ENCODE measurements at regions not wholly inside any gene's neighbourhood (a gene's known extent, or its start where the extent isn't known, plus 50 kb on each side); places are given as distances from the start of the nearest gene placed in this dataset.

DNA sequence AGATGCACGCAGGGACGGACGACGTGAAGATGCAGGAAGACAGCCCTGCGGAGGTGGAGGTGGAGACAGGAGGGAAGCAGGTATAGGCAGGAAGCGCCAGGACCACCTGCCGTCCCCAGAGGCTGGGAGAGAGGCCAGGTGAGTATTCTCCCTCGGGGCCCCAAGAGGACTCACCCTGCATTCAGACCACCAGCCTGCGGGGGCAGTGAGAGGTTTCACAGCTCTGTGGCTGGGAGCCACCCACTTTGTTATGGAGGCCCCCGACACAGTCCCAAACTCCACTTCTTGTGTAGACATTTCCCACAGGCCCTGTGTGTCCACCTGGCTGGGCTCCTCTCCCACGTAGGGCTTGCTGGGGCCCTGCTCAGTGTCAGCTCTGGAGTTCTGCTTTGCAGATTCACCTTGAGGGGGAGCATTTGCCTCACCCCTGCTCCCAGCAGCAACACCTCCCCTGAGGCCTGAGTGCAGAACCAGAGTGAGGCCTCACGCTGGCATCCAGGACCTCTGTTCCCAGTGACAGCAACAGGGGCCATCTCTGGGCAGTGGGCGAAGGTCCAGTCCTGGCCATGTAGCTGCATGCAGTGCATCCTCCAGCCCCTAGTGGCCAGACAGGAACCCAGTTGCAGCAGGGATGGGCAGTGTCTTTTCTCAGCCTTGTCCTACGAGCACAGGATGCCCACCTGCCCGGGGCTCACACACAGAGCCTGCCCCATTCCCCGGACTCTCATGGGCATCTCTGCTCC lies 119.4 kb upstream of the IQSEC1 start:
- Histone ChIP-seq H3K27ac (replicated peaks) (no peak overlapping the region), H3K27me3 (ENCODE audit: insufficient read depth, poor library complexity, severe bottlenecking) (no peaks in the 10 kb centered on the region), H3K4me3 (replicated peaks; ENCODE audit: insufficient read depth, low read length) (no peak overlapping the region)
- no peak for TF ChIP-seq POLR2AphosphoS5 (IDR thresholded peaks at IDR 0.05; ENCODE audit: low read depth)
- TF ChIP-seq, protein P1, sequence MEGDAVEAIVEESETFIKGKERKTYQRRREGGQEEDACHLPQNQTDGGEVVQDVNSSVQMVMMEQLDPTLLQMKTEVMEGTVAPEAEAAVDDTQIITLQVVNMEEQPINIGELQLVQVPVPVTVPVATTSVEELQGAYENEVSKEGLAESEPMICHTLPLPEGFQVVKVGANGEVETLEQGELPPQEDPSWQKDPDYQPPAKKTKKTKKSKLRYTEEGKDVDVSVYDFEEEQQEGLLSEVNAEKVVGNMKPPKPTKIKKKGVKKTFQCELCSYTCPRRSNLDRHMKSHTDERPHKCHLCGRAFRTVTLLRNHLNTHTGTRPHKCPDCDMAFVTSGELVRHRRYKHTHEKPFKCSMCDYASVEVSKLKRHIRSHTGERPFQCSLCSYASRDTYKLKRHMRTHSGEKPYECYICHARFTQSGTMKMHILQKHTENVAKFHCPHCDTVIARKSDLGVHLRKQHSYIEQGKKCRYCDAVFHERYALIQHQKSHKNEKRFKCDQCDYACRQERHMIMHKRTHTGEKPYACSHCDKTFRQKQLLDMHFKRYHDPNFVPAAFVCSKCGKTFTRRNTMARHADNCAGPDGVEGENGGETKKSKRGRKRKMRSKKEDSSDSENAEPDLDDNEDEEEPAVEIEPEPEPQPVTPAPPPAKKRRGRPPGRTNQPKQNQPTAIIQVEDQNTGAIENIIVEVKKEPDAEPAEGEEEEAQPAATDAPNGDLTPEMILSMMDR (IDR thresholded peaks at IDR 0.05; ENCODE audit: insufficient read depth, low read length): peak; percentile 29
- no peak for DNase-seq (ENCODE audit: low read depth in 1 of 2, low spot score in 1 of 2)

DNA sequence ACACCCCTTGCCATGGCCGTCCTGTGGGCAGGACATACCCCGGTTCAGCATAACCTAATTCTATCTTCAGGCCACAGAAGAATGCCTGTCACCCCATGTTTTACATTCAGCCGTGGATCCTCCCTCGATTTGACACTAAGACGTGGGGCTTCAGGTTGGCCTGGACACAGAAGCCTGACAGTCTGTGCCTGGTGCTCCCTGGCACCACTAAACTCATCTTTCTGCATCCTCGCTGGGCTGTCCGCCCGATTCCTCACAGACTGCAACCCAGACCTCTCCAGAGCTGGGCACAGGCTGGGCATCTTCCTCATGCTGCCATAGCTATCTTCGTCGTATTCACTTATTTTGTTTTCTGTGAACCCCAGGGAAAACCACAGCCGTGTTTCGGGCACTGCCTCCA lies 117.8 kb upstream of the IQSEC1 start:
- Histone ChIP-seq H3K4me3 (replicated peaks; ENCODE audit: insufficient read depth, low read length) (no peak overlapping the region), H3K27ac (replicated peaks) (no peak overlapping the region), H3K27me3 (ENCODE audit: insufficient read depth, poor library complexity, severe bottlenecking) (no peaks in the 10 kb centered on the region)
- no peak for DNase-seq (ENCODE audit: low read depth in 1 of 2, low spot score in 1 of 2)
- TF ChIP-seq GABPA (IDR thresholded peaks at IDR 0.05; ENCODE audit: low read depth) (no peak), POLR2AphosphoS5 (IDR thresholded peaks at IDR 0.05; ENCODE audit: low read depth) (no peak), SPI1 (IDR thresholded peaks at IDR 0.05; ENCODE audit: borderline replicate concordance, low read depth) (no peak)
- TF ChIP-seq, protein P1 (IDR thresholded peaks at IDR 0.05; ENCODE audit: insufficient read depth, low read length): no peak
- TF ChIP-seq, protein P2, sequence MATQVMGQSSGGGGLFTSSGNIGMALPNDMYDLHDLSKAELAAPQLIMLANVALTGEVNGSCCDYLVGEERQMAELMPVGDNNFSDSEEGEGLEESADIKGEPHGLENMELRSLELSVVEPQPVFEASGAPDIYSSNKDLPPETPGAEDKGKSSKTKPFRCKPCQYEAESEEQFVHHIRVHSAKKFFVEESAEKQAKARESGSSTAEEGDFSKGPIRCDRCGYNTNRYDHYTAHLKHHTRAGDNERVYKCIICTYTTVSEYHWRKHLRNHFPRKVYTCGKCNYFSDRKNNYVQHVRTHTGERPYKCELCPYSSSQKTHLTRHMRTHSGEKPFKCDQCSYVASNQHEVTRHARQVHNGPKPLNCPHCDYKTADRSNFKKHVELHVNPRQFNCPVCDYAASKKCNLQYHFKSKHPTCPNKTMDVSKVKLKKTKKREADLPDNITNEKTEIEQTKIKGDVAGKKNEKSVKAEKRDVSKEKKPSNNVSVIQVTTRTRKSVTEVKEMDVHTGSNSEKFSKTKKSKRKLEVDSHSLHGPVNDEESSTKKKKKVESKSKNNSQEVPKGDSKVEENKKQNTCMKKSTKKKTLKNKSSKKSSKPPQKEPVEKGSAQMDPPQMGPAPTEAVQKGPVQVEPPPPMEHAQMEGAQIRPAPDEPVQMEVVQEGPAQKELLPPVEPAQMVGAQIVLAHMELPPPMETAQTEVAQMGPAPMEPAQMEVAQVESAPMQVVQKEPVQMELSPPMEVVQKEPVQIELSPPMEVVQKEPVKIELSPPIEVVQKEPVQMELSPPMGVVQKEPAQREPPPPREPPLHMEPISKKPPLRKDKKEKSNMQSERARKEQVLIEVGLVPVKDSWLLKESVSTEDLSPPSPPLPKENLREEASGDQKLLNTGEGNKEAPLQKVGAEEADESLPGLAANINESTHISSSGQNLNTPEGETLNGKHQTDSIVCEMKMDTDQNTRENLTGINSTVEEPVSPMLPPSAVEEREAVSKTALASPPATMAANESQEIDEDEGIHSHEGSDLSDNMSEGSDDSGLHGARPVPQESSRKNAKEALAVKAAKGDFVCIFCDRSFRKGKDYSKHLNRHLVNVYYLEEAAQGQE (IDR thresholded peaks at IDR 0.05; ENCODE audit: insufficient replicate concordance, low read depth): no peak

DNA sequence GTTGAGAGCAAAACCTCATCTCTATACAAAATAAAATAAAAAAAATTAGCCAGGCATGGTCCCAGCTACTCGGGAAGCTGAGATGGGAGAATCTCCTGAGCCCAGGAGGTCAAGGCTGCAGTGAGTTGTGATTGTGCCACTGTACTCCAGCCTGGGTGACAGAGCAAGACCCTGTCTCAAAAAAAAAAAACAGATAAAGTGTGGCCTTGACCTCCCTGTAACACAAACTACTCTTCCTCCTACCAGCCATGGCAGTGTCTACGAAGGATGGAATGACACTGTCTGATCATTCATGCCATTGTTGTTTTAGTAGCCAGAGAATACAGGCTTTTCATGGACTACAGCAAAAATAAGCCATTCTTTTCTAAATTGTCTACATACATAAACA lies 117.1 kb upstream of the IQSEC1 start:
- Histone ChIP-seq H3K4me3 (replicated peaks; ENCODE audit: insufficient read depth, low read length) (no peak overlapping the region), H3K27ac (replicated peaks) (no peak overlapping the region), H3K27me3 (ENCODE audit: insufficient read depth, poor library complexity, severe bottlenecking) (no peaks in the 10 kb centered on the region)
- TF ChIP-seq, protein P2 (IDR thresholded peaks at IDR 0.05; ENCODE audit: insufficient replicate concordance, low read depth): no peak
- TF ChIP-seq POLR2AphosphoS5 (IDR thresholded peaks at IDR 0.05; ENCODE audit: low read depth) (no peak), GABPA (IDR thresholded peaks at IDR 0.05; ENCODE audit: low read depth) (no peak), SPI1 (IDR thresholded peaks at IDR 0.05; ENCODE audit: borderline replicate concordance, low read depth) (no peak)
- TF ChIP-seq, protein P1 (IDR thresholded peaks at IDR 0.05; ENCODE audit: insufficient read depth, low read length): no peak
- no peak for DNase-seq (ENCODE audit: low read depth in 1 of 2, low spot score in 1 of 2)

Data from HL-60 (cell line).